ENCODE measurements at regions not wholly inside any gene's neighbourhood (a gene's known extent, or its start where the extent isn't known, plus 50 kb on each side); places are given as distances from the start of the nearest gene placed in this dataset.

- Histone ChIP-seq H3K9me3 (ENCODE audit: low read length) (no peaks in the 10 kb centered on the region), H3K36me3 (replicated peaks in 1 of 2; ENCODE audit: control insufficient read depth in 1 of 2, insufficient read depth in 2 of 2, low read length in 2 of 2) (no peaks in the 10 kb centered on the region), H3K27ac (ENCODE audit: extremely low read length, insufficient read depth, low read length) (no peak overlapping the region), H3K27me3 (ENCODE audit: control insufficient read depth in 1 of 2, insufficient read depth in 2 of 2, low read length in 2 of 2) (peaks cover 0 to 17% of the 10 kb centered on the region in 2 experiments; a peak in 2 of 5 replicates), H2AFZ (ENCODE audit: low read length) (no peak overlapping the region), H4K20me1 (ENCODE audit: insufficient read depth, low read length) (no peaks in the 10 kb centered on the region), H3K79me2 (ENCODE audit: insufficient read depth, low read length) (no peaks in the 10 kb centered on the region), H3K9ac (ENCODE audit: insufficient read depth, low read depth, low read length) (no peak overlapping the region), H3K4me3 (replicated peaks in 1 of 3; ENCODE audit: insufficient read depth in 1 of 3, low read depth in 2 of 3, low read length in 3 of 3) (no peak overlapping the region), H3K4me2 (ENCODE audit: low read depth, low read length) (no peak overlapping the region), H3K4me1 (ENCODE audit: insufficient read depth, low read length) (no peaks in the 10 kb centered on the region)
- BruUV-seq (replicated peaks) = no TSS peak
- DNase-seq (ENCODE audit: low spot score) (no peak), FAIRE-seq (no peak), ATAC-seq (no peak)
- POLR2A ChIA-PET = no interaction called here
- intact Hi-C loops (cut with micrococcal nuclease; ENCODE audit: unreplicated experiment) = no loop called here
- 74% methylated on average over 1 of the region's 1 CpG for WGBS (ENCODE audit: low lambda C conversion rate)
- TF ChIP-seq ZNF253 (CRISPR knock-in tag; IDR thresholded peaks at IDR 0.05; ENCODE audit: borderline replicate concordance) (no peak), ARHGAP35 (CRISPR knock-in tag; IDR thresholded peaks at IDR 0.05; ENCODE audit: borderline replicate concordance) (no peak), PREB (CRISPR knock-in tag; IDR thresholded peaks at IDR 0.05) (no peak), HMGA1 (CRISPR knock-in tag; conservative IDR thresholded peaks at IDR 0.05) (no peak), ZSCAN30 (CRISPR knock-in tag; IDR thresholded peaks at IDR 0.05) (no peak), PTBP1 (IDR thresholded peaks at IDR 0.05; ENCODE audit: low read depth, low read length, poor library complexity, severe bottlenecking) (no peak), GRHL1 (CRISPR knock-in tag; conservative IDR thresholded peaks at IDR 0.05) (no peak), FOXP1 (IDR thresholded peaks at IDR 0.05) (no peak), FOXP1 (CRISPR knock-in tag; IDR thresholded peaks at IDR 0.05) (no peak), HNRNPH1 (optimal IDR thresholded peaks at IDR 0.05; ENCODE audit: low read depth, low read length) (no peak), ZNF615 (CRISPR knock-in tag; IDR thresholded peaks at IDR 0.05; ENCODE audit: borderline replicate concordance) (no peak), ZNF652 (CRISPR knock-in tag; IDR thresholded peaks at IDR 0.05; ENCODE audit: borderline replicate concordance, low read depth) (no peak), TRAFD1 (CRISPR knock-in tag; IDR thresholded peaks at IDR 0.05; ENCODE audit: borderline replicate concordance) (no peak), ZNF816 (CRISPR knock-in tag; IDR thresholded peaks at IDR 0.05; ENCODE audit: borderline replicate concordance) (no peak), SALL1 (CRISPR knock-in tag; IDR thresholded peaks at IDR 0.05) (no peak), HOXA7 (CRISPR knock-in tag; IDR thresholded peaks at IDR 0.05) (no peak), ZKSCAN1 (IDR thresholded peaks at IDR 0.05; ENCODE audit: low read length) (no peak), ZHX1 (CRISPR knock-in tag; IDR thresholded peaks at IDR 0.05; ENCODE audit: low read depth) (no peak)
- CTCF ChIA-PET (ENCODE audit: low intra/inter-chr PET ratio, low total read pairs) = no interaction called here
- in situ Hi-C loops (cut with HindIII; ENCODE audit: extremely low pct_ligation_motif_present, low pct_unique_long_range_greater_than_20kb) = no loop called here
Measured at GRCh38 chr5:56658972-56659371, 156.4 kb upstream of the MAP3K1 start.

All from HepG2 (cell line).